Adrenal gland (tissue), 5 donors: ENCODE measurements at regions not wholly inside any gene's neighbourhood (a gene's known extent, or its start where the extent isn't known, plus 50 kb on each side); places are given as distances from the start of the nearest gene placed in this dataset.

Experiments used
- CTCF ChIP-seq, 6 experiments: fragments of 450-650 bp in 4 of 6; fragments of 200-600 bp in 2 of 6; sonication (generic) in 1 of 6; IDR thresholded peaks; 1 replicate in 5 of 6; 2 replicates in 1 of 6; pipeline versions ENCODE4 v1.5.1 to v1.8.0; 2016 to 2021; ENCODE audit warnings: antibody characterized with exemption in 6 of 6, mild to moderate bottlenecking in 2 of 6, moderate library complexity in 1 of 6
- POLR2A ChIP-seq, 2 donors: fragments of 450-650 bp; IDR thresholded peaks; one replicate each; pipeline ENCODE4 v1.6.1; 2017; ENCODE audit warnings: antibody characterized with exemption in 2 of 2, mild to moderate bottlenecking in 2 of 2, moderate library complexity in 1 of 2
- donor health status: DM: no; HTN: no; CAD: no.

GRCh38 chr3:87987952-87988351, 70.9 kb downstream of the CGGBP1 start:
- TF ChIP-seq CTCF (IDR thresholded peaks at IDR 0.05) (no peak), POLR2A (IDR thresholded peaks at IDR 0.05) (no peak)
